ENCODE measurements at regions not wholly inside any gene's neighbourhood (a gene's known extent, or its start where the extent isn't known, plus 50 kb on each side); places are given as distances from the start of the nearest gene placed in this dataset.

DNA sequence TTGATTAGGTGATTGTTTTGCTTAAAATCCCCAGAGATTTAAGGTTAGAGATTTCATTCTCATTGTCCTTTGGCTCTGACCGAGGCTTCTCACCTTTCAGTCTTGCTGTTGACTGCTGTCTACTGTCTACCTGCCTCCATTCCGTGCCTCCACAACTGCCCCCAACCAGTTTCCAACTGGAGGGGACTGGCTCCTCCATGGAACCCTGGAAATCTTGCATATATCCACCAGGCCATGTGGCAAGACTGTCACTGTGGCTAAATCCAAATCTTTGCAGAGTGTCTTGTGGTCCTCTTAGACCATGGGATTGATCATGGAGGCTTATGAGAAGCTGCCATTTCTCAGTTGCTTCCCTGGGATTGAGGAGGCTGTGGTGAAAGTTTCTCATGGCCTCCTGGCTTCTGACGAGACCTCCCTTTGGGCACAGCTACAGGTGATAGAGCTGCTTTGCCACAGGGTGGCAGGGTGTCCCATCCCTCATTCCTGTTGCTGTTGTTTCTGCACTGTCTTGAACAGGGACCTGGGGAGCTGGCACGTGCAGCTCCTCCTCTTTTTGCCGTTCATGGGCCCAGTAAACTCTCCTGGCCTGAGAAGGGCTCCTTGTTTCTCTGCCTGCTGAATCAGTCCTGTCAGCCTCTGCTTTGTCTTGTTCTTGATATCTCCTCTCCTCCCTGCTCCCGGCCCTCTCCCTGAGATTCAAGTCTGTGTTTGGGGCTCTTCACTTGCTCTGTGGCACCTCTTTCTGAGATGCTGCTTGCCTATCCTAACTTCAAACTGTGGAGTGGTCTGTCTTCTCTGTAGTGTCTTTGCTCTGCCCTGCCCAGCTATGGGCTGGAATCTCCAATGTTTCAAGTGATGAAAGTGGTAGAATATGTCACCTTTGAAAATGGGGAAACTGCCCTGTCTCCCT, 63.6 kb upstream of the IGFBP3 start:
- H4K20me1 ChIP-seq (ENCODE audit: insufficient read depth): no peaks in the 10 kb centered on the region
- H3K79me2 ChIP-seq (ENCODE audit: insufficient read depth, low read depth): no peaks in the 10 kb centered on the region
- H3K27ac ChIP-seq: no peak overlapping the region
- no peak overlapping the region for H3K4me3 ChIP-seq (IDR thresholded peaks at IDR 0.05; ENCODE audit: insufficient read depth, low read depth, low read length)
- H3K9ac ChIP-seq: no peak overlapping the region
- TF ChIP-seq, protein P1, sequence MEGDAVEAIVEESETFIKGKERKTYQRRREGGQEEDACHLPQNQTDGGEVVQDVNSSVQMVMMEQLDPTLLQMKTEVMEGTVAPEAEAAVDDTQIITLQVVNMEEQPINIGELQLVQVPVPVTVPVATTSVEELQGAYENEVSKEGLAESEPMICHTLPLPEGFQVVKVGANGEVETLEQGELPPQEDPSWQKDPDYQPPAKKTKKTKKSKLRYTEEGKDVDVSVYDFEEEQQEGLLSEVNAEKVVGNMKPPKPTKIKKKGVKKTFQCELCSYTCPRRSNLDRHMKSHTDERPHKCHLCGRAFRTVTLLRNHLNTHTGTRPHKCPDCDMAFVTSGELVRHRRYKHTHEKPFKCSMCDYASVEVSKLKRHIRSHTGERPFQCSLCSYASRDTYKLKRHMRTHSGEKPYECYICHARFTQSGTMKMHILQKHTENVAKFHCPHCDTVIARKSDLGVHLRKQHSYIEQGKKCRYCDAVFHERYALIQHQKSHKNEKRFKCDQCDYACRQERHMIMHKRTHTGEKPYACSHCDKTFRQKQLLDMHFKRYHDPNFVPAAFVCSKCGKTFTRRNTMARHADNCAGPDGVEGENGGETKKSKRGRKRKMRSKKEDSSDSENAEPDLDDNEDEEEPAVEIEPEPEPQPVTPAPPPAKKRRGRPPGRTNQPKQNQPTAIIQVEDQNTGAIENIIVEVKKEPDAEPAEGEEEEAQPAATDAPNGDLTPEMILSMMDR (conservative IDR thresholded peaks at IDR 0.05; ENCODE audit: low read depth, low read length): no peak
- H3K27me3 ChIP-seq (ENCODE audit: insufficient read depth, low read depth): no peaks in the 10 kb centered on the region
- no peak overlapping the region for H2AFZ ChIP-seq (ENCODE audit: low read depth)
- no peaks in the 10 kb centered on the region for H3K36me3 ChIP-seq (ENCODE audit: insufficient read depth)
- H3K4me1 ChIP-seq (ENCODE audit: low read depth, poor library complexity, severe bottlenecking): peaks cover 1% of the 10 kb centered on the region
- H3K4me2 ChIP-seq: no peak overlapping the region

DNA sequence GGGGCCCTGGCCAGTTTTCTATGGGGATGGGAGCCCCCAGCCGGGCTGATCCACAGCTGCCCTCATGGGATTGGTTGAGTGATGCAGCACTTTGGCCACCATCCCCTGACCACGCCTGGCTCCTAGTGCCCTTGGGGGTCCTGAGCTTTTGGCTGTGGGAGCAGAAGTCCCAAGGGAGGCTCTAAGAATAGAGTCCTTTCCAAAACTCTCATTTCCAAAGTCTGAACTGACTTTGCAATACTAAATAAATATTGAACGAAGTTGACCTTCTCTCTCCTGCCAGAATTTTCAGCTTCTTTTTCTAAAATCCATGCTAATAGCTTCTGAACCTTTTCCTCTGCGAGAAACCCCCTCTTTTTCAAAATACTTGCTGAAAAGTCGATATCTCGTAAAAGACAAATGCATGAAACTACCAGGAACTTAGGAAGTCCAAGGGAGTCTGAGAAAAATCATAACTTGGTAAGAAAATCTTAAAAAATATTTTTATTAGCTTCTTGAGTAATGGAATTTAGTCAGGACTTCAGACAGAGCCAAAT, 62.7 kb upstream of the IGFBP3 start:
- Histone ChIP-seq H2AFZ (ENCODE audit: low read depth) (no peak overlapping the region), H3K9ac (no peak overlapping the region), H3K27me3 (ENCODE audit: insufficient read depth, low read depth) (no peaks in the 10 kb centered on the region), H3K36me3 (ENCODE audit: insufficient read depth) (no peaks in the 10 kb centered on the region), H3K4me1 (ENCODE audit: low read depth, poor library complexity, severe bottlenecking) (peaks cover 10% of the 10 kb centered on the region), H3K4me2 (no peak overlapping the region), H3K27ac (no peak overlapping the region), H4K20me1 (ENCODE audit: insufficient read depth) (no peaks in the 10 kb centered on the region), H3K79me2 (ENCODE audit: insufficient read depth, low read depth) (no peaks in the 10 kb centered on the region), H3K4me3 (IDR thresholded peaks at IDR 0.05; ENCODE audit: insufficient read depth, low read depth, low read length) (no peak overlapping the region)
- TF ChIP-seq, protein P1 (conservative IDR thresholded peaks at IDR 0.05; ENCODE audit: low read depth, low read length): no peak

DNA sequence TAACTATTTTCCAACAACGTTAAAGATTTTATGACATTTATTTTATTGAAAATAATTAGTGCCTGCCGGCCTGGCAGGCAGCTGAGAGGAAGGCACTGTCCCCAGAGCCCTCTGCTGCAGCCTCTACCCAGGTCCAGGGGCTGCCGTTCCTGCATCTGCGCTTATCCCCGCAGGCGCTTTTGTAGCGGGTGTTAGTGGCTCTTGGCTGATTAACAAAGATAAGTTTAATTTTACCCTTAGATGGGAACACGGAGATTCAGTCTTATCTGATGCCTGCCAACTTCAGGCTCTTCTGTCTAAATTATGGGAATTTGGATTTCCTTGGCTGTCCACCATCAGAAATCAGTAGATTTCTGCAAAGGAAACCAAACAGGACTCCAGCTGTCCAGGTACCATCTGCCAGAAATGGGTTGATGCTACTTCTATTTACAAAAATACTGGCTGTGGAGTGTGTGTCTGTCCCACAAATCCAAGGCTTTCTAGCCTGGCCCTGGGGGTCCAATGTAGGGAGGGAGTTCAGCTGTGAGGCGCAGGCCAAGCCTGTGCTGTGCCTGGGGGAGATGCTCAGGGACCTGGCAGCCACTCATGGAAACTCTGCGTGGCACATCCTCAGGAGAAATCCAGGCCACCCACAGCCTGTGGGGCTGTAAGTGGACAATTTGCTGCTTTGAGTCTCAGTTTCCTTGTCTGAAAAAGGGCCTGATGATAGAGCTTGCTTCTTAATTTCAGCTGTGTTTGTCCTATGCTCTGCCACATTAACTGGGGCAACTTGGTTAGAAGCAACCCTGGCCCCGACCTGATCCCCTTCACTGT, 62.0 kb upstream of the IGFBP3 start:
- no peak overlapping the region for H2AFZ ChIP-seq (ENCODE audit: low read depth)
- no peaks in the 10 kb centered on the region for H4K20me1 ChIP-seq (ENCODE audit: insufficient read depth)
- no peaks in the 10 kb centered on the region for H3K79me2 ChIP-seq (ENCODE audit: insufficient read depth, low read depth)
- H3K27ac ChIP-seq: no peak overlapping the region
- no peak overlapping the region for H3K9ac ChIP-seq
- TF ChIP-seq, protein P1 (conservative IDR thresholded peaks at IDR 0.05; ENCODE audit: low read depth, low read length): no peak
- peaks cover 16% of the 10 kb centered on the region for H3K4me1 ChIP-seq (ENCODE audit: low read depth, poor library complexity, severe bottlenecking)
- H3K36me3 ChIP-seq (ENCODE audit: insufficient read depth): no peaks in the 10 kb centered on the region
- H3K4me2 ChIP-seq: no peak overlapping the region
- H3K4me3 ChIP-seq (IDR thresholded peaks at IDR 0.05; ENCODE audit: insufficient read depth, low read depth, low read length): no peak overlapping the region
- no peaks in the 10 kb centered on the region for H3K27me3 ChIP-seq (ENCODE audit: insufficient read depth, low read depth)

DNA sequence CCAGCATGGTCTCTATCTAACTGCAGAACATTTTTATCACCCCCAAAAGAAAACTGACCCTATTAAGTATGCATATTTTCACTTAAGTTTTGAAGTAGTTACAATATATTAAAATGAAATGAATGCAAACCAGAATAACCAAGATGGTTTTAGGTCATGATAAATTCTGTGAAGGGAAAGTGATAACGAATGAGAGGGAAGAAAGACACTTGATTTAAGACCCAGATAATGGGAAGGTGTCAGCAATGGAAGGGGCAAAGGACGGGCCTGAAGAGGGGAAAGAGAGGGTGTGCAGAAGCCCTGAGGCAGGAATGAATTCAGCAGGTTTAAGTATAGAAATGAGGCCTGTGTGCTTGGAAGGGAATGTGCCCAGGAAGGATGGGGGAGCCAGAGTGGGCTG, 61.1 kb upstream of the IGFBP3 start:
- no peak overlapping the region for H3K27ac ChIP-seq
- peaks cover 26% of the 10 kb centered on the region for H3K4me1 ChIP-seq (ENCODE audit: low read depth, poor library complexity, severe bottlenecking)
- TF ChIP-seq, protein P1 (conservative IDR thresholded peaks at IDR 0.05; ENCODE audit: low read depth, low read length): no peak

More for the DNA sequence above, 61.1 kb upstream of the IGFBP3 start:
- no peak overlapping the region for H3K4me3 ChIP-seq (IDR thresholded peaks at IDR 0.05; ENCODE audit: insufficient read depth, low read depth, low read length)
- H3K36me3 ChIP-seq (ENCODE audit: insufficient read depth): no peaks in the 10 kb centered on the region
- no peak overlapping the region for H3K4me2 ChIP-seq
- H3K9ac ChIP-seq: no peak overlapping the region
- H3K27me3 ChIP-seq (ENCODE audit: insufficient read depth, low read depth): no peaks in the 10 kb centered on the region
- H4K20me1 ChIP-seq (ENCODE audit: insufficient read depth): no peaks in the 10 kb centered on the region
- no peak overlapping the region for H2AFZ ChIP-seq (ENCODE audit: low read depth)
- no peaks in the 10 kb centered on the region for H3K79me2 ChIP-seq (ENCODE audit: insufficient read depth, low read depth)
